OCI-LY7 (cell line): ENCODE measurements at regions not wholly inside any gene's neighbourhood (a gene's known extent, or its start where the extent isn't known, plus 50 kb on each side); places are given as distances from the start of the nearest gene placed in this dataset.

ENCODE experiments used
- BruUV-seq: library from RNA; stranded (reverse); fragments of 400-500 nt; replicated peaks from 2 replicates; lab custom pipeline; 2021; lab: Mats Ljungman, UMichigan
- CTCF ChIA-PET: fragments of 300-600 bp; sonication (Branson Sonifier 250); formaldehyde crosslinking; loops from one replicate; lab custom pipeline; 2022; ENCODE audit warnings: antibody characterized with exemption; ENCODE audit not compliant: unreplicated experiment; lab: Charles Lee
- POLR2A ChIA-PET: fragments of 300-600 bp; sonication (Branson Sonifier 250); formaldehyde crosslinking; loops from one replicate; lab custom pipeline; 2022; ENCODE audit warnings: antibody characterized with exemption; lab: Charles Lee
- DNase-seq: peaks from one replicate; pipeline ENCODE4 v3.0.0-alpha.2; 2015; ENCODE audit warnings: low spot score
- H2AFZ ChIP-seq: fragments of 200-600 bp; sonication (generic), shearing (Covaris generic); 2 replicates; pipeline ENCODE4 v1.6.1; 2014; ENCODE audit warnings: mild to moderate bottlenecking, antibody characterized with exemption, low read length, moderate library complexity
- H3K27ac ChIP-seq: fragments of 200-600 bp; sonication (generic); 2 replicates; pipeline ENCODE4 v1.5.1; 2014; ENCODE audit warnings: mixed run types, low read depth, mild to moderate bottlenecking, moderate library complexity, low read length, inconsistent platforms; ENCODE audit not compliant: poor library complexity, severe bottlenecking
- H3K36me3 ChIP-seq: fragments of 200-600 bp; sonication (generic); 2 replicates; pipeline ENCODE4 v1.6.1; 2014; ENCODE audit warnings: mild to moderate bottlenecking, antibody characterized with exemption, low read length, moderate library complexity, mixed read lengths; ENCODE audit not compliant: insufficient read depth
- H3K4me1 ChIP-seq: fragments of 200-600 bp; sonication (generic); 2 replicates; pipeline ENCODE4 v1.5.1; 2014; ENCODE audit warnings: mild to moderate bottlenecking, low read length; ENCODE audit not compliant: insufficient read depth, poor library complexity, severe bottlenecking
- H3K4me2 ChIP-seq: fragments of 200-600 bp; sonication (generic); 2 replicates; pipeline ENCODE4 v1.6.1; 2014; ENCODE audit warnings: mild to moderate bottlenecking, low read length
- H3K4me3 ChIP-seq: fragments of 200-600 bp; sonication (generic); 2 replicates; pipeline ENCODE4 v1.5.1; 2014; ENCODE audit warnings: mild to moderate bottlenecking, low read depth, low read length; ENCODE audit not compliant: poor library complexity, severe bottlenecking
- H3K79me2 ChIP-seq: fragments of 200-600 bp; sonication (generic); 2 replicates; pipeline ENCODE4 v1.6.1; 2016; ENCODE audit warnings: low read depth, mild to moderate bottlenecking, low read length, moderate library complexity, mixed read lengths; ENCODE audit not compliant: insufficient read depth
- H3K9me2 ChIP-seq: fragments of 200-600 bp; sonication (generic); 2 replicates; pipeline ENCODE4 v1.6.1; 2016; ENCODE audit warnings: mild to moderate bottlenecking, low read length, mixed read lengths; ENCODE audit not compliant: insufficient read depth
- H3K9me3 ChIP-seq: fragments of 200-600 bp; sonication (generic); 2 replicates; pipeline ENCODE4 v1.6.1; 2014; ENCODE audit warnings: mild to moderate bottlenecking, mixed run types, low read length, mixed read lengths
- H4K20me1 ChIP-seq: fragments of 200-600 bp; sonication (generic); 2 replicates; pipeline ENCODE4 v1.6.1; 2014; ENCODE audit warnings: mild to moderate bottlenecking, antibody characterized with exemption, low read length, moderate library complexity, mixed read lengths; ENCODE audit not compliant: insufficient read depth
- CTCF ChIP-seq: fragments of 200-600 bp; sonication (generic); conservative IDR thresholded peaks from 2 replicates; pipeline ENCODE4 v1.5.1; 2014; ENCODE audit warnings: mild to moderate bottlenecking, antibody characterized with exemption, low read length, moderate library complexity, mixed read lengths
- EZH2phosphoT487 ChIP-seq: fragments of 200-600 bp; sonication (generic); IDR thresholded peaks from 2 replicates; pipeline ENCODE4 v1.6.1; 2018; ENCODE audit warnings: low read depth, borderline replicate concordance, mild to moderate bottlenecking, mixed run types, antibody characterized with exemption, low read length, moderate library complexity, mixed read lengths
- intact Hi-C: fragments of 100-400 bp; cut with micrococcal nuclease; formaldehyde crosslinking; loops from one replicate; pipeline ENCODE4 v1.10.0; 2022; ENCODE audit not compliant: unreplicated experiment

GRCh38 chr7:110187877-110188554 lies 902.9 kb upstream of the LRRN3 start:
- DNase-seq = no peak
- Histone ChIP-seq H3K36me3 (no peaks in the 10 kb centered on the region), H3K27ac (no peak overlapping the region), H4K20me1 (no peaks in the 10 kb centered on the region), H3K9me3 (no peaks in the 10 kb centered on the region), H3K79me2 (no peaks in the 10 kb centered on the region), H2AFZ (no peak overlapping the region), H3K4me3 (no peak overlapping the region), H3K4me2 (no peak overlapping the region), H3K9me2 (no peaks in the 10 kb centered on the region), H3K4me1 (no peaks in the 10 kb centered on the region)
- CTCF ChIA-PET = no interaction called here
- POLR2A ChIA-PET = no interaction called here
- intact Hi-C loops = no loop called here
- no TSS peak for BruUV-seq
- no peak for TF ChIP-seq EZH2phosphoT487
- TF ChIP-seq CTCF = no peak

GRCh38 chr7:110204527-110204926 lies 886.4 kb upstream of the LRRN3 start:
- intact Hi-C loops = no loop called here
- Histone ChIP-seq H3K4me1 (no peaks in the 10 kb centered on the region), H4K20me1 (no peaks in the 10 kb centered on the region), H3K36me3 (no peaks in the 10 kb centered on the region), H3K4me2 (no peak overlapping the region), H3K27ac (no peak overlapping the region), H3K9me3 (no peaks in the 10 kb centered on the region), H3K79me2 (no peaks in the 10 kb centered on the region), H3K4me3 (no peak overlapping the region), H2AFZ (no peak overlapping the region), H3K9me2 (no peaks in the 10 kb centered on the region)
- no peak for TF ChIP-seq CTCF
- no peak for TF ChIP-seq EZH2phosphoT487
- ChIA-PET POLR2A (no interaction called here), CTCF (no interaction called here)
- no peak for DNase-seq
- no TSS peak for BruUV-seq

GRCh38 chr7:110205899-110206298 lies 885.0 kb upstream of the LRRN3 start:
- CTCF ChIA-PET = no interaction called here
- no peak overlapping the region for H2AFZ ChIP-seq
- no peak overlapping the region for H3K4me2 ChIP-seq
- no TSS peak for BruUV-seq
- H3K79me2 ChIP-seq = no peaks in the 10 kb centered on the region
- TF ChIP-seq CTCF = no peak
- no peak for TF ChIP-seq EZH2phosphoT487
- POLR2A ChIA-PET = no interaction called here
- no peaks in the 10 kb centered on the region for H3K9me3 ChIP-seq
- intact Hi-C loops = no loop called here
- H3K27ac ChIP-seq = no peak overlapping the region
- H3K4me3 ChIP-seq = no peak overlapping the region
- H3K4me1 ChIP-seq = no peaks in the 10 kb centered on the region
- H4K20me1 ChIP-seq = no peaks in the 10 kb centered on the region
- H3K9me2 ChIP-seq = no peaks in the 10 kb centered on the region
- DNase-seq = no peak
- H3K36me3 ChIP-seq = no peaks in the 10 kb centered on the region
